ENCODE measurements at regions not wholly inside any gene's neighbourhood (a gene's known extent, or its start where the extent isn't known, plus 50 kb on each side); places are given as distances from the start of the nearest gene placed in this dataset.

- TF ChIP-seq POLR2A (IDR thresholded peaks at IDR 0.05; ENCODE audit: borderline replicate concordance, extremely low read depth, insufficient read depth, insufficient read length) (no peak), CTCF (IDR thresholded peaks at IDR 0.05 in 2 of 3, conservative IDR thresholded peaks at IDR 0.05 in 1 of 3; ENCODE audit: borderline replicate concordance in 1 of 3, insufficient read depth in 1 of 3, low read depth in 2 of 3, low read length in 2 of 3) (no peak), ZNF274 (IDR thresholded peaks at IDR 0.05; ENCODE audit: low read depth, low read length) (no peak), POLR2AphosphoS5 (IDR thresholded peaks at IDR 0.05; ENCODE audit: low read depth, low read length) (no peak), CEBPB (IDR thresholded peaks at IDR 0.05; ENCODE audit: low read depth) (no peak), FOSL1 (IDR thresholded peaks at IDR 0.05; ENCODE audit: low read depth) (no peak), RAD21 (IDR thresholded peaks at IDR 0.05; ENCODE audit: low read depth) (no peak), MAX (IDR thresholded peaks at IDR 0.05) (no peak), SP1 (IDR thresholded peaks at IDR 0.05; ENCODE audit: low read depth) (no peak)
Measured at GRCh38 chr16:73482310-73482709, 434.4 kb upstream of the ZFHX3 start.
